GM19463 (cell line): ENCODE measurements at regions not wholly inside any gene's neighbourhood (a gene's known extent, or its start where the extent isn't known, plus 50 kb on each side); places are given as distances from the start of the nearest gene placed in this dataset.
"Not testable (repeated sequence)": the region's sequence is repeated elsewhere in the genome, so short reads cannot be mapped to it uniquely, and the experiment has no call there.

ENCODE experiments used
- ATAC-seq: cut with Tn5 transposase; IDR thresholded peaks from one replicate; pipeline ENCODE4 v1.9.1; 2021; ENCODE audit warnings: mild to moderate bottlenecking, moderate library complexity; ENCODE audit not compliant: unreplicated experiment

- ATAC-seq: no peak
Measured at GRCh38 chr3:115384381-115384780, 237.3 kb upstream of the ZBTB20 start.

GRCh38 chr3:115385774-115386730 is 237.3 kb upstream of the GAP43 start:
- ATAC-seq: no peak

GRCh38 chr3:115388166-115388565 is 235.1 kb upstream of the GAP43 start:
- ATAC-seq: no peak

- no peak for ATAC-seq
Measured at GRCh38 chr3:115388811-115389210, 234.5 kb upstream of the GAP43 start.

- no peak for ATAC-seq
Measured at GRCh38 chr3:115396801-115397200, 226.5 kb upstream of the GAP43 start.

GRCh38 chr3:115397433-115397832 is 225.9 kb upstream of the GAP43 start:
- no peak for ATAC-seq

- ATAC-seq: no peak
Measured at GRCh38 chr3:115398506-115398905, 224.8 kb upstream of the GAP43 start.

GRCh38 chr3:115399750-115400149 is 223.6 kb upstream of the GAP43 start:
- no peak for ATAC-seq

GRCh38 chr3:115401298-115401697 is 222.0 kb upstream of the GAP43 start:
- ATAC-seq: no peak

GRCh38 chr3:115401851-115402501 is 221.3 kb upstream of the GAP43 start:
- no peak for ATAC-seq

- no peak for ATAC-seq
Measured at GRCh38 chr3:115402651-115403050, 220.7 kb upstream of the GAP43 start.

- ATAC-seq: no peak
Measured at GRCh38 chr3:115403786-115404185, 219.5 kb upstream of the GAP43 start.

- ATAC-seq: no peak
Measured at GRCh38 chr3:115409596-115409995, 213.7 kb upstream of the GAP43 start.

GRCh38 chr3:115414610-115415009 is 208.7 kb upstream of the GAP43 start:
- ATAC-seq: not testable (repeated sequence)

GRCh38 chr3:115415246-115415996 is 207.9 kb upstream of the GAP43 start:
- ATAC-seq: no peak

GRCh38 chr3:115418583-115418982 is 204.7 kb upstream of the GAP43 start:
- ATAC-seq: no peak

- no peak for ATAC-seq
Measured at GRCh38 chr3:115420086-115420485, 203.2 kb upstream of the GAP43 start.

- ATAC-seq: no peak
Measured at GRCh38 chr3:115423170-115423569, 200.1 kb upstream of the GAP43 start.

- ATAC-seq: no peak
Measured at GRCh38 chr3:115428841-115429240, 194.5 kb upstream of the GAP43 start.

GRCh38 chr3:115436767-115437301 is 186.5 kb upstream of the GAP43 start:
- no peak for ATAC-seq

GRCh38 chr3:115438799-115439198 is 184.5 kb upstream of the GAP43 start:
- no peak for ATAC-seq
